H1 (cell line): ENCODE measurements at regions not wholly inside any gene's neighbourhood (a gene's known extent, or its start where the extent isn't known, plus 50 kb on each side); places are given as distances from the start of the nearest gene placed in this dataset.

Source experiments
- ATF3 ChIP-seq: IDR thresholded peaks from 2 replicates; pipeline ENCODE4 v1.6.1; 2011; ENCODE audit warnings: low read depth, mild to moderate bottlenecking, low read length; ENCODE audit not compliant: insufficient read depth
- BRCA1 ChIP-seq: IDR thresholded peaks from 2 replicates; pipeline ENCODE4 v1.6.1; 2012; ENCODE audit warnings: low read depth, low read length, improper control_type of control experiment
- SIN3A ChIP-seq, 2 experiments: IDR thresholded peaks in 1 of 2; conservative IDR thresholded peaks in 1 of 2; 2 replicates each; pipeline ENCODE4 v1.6.1; 2011 to 2012; ENCODE audit warnings: low read length in 2 of 2, improper control_type of control experiment in 1 of 2, low read depth in 1 of 2, mild to moderate bottlenecking in 1 of 2
- SIRT6 ChIP-seq: IDR thresholded peaks from one replicate; pipeline ENCODE4 v1.7.1; 2012; ENCODE audit warnings: low read length, inconsistent platforms

GRCh38 chr4:17189759-17190158, 291.3 kb upstream of the LDB2 start (continued):
- TF ChIP-seq BRCA1, result no peak
- TF ChIP-seq ATF3, result no peak
- TF ChIP-seq SIN3A (conservative IDR thresholded peaks at IDR 0.05 in 1 of 2, IDR thresholded peaks at IDR 0.05 in 1 of 2; ENCODE audit: low read depth in 1 of 2, low read length in 2 of 2), result no peak
- TF ChIP-seq SIRT6, result no peak
